Caco-2 (cell line): ENCODE measurements at regions not wholly inside any gene's neighbourhood (a gene's known extent, or its start where the extent isn't known, plus 50 kb on each side); places are given as distances from the start of the nearest gene placed in this dataset.

ENCODE experiments used
- BruUV-seq: library from RNA; stranded (reverse); fragments of 400-500 nt; replicated peaks from 2 replicates; lab custom pipeline; 2021; lab: Mats Ljungman, UMichigan
- CTCF ChIA-PET: fragments of 300-600 bp; sonication (Branson Sonifier 250); formaldehyde crosslinking; loops from one replicate; lab custom pipeline; 2022; ENCODE audit warnings: antibody characterized with exemption; lab: Charles Lee
- POLR2A ChIA-PET: fragments of 300-600 bp; sonication (Branson Sonifier 250); formaldehyde crosslinking; loops from one replicate; lab custom pipeline; 2022; ENCODE audit warnings: antibody characterized with exemption; lab: Charles Lee
- DNase-seq, 2 experiments: peaks; one replicate each; pipeline versions ENCODE4 v3.0.0 to v3.0.0-alpha.2; 2020 to 2022
- H3K27me3 ChIP-seq: replicated peaks from 2 replicates; pipeline ENCODE4 v1.6.0; 2011; ENCODE audit warnings: low read length; ENCODE audit not compliant: control insufficient read depth, insufficient read depth
- H3K36me3 ChIP-seq: 2 replicates; pipeline ENCODE4 v1.5.1; 2011; ENCODE audit warnings: low read length; ENCODE audit not compliant: control insufficient read depth, insufficient read depth
- H3K4me1 ChIP-seq: fragments of 250-450 bp; sonication (Bioruptor Pico); 2 replicates; pipeline ENCODE4 v1.5.1; 2020; ENCODE audit warnings: mild to moderate bottlenecking
- H3K4me3 ChIP-seq: 2 replicates; pipeline ENCODE4 v1.5.1; 2011; ENCODE audit warnings: low read depth, mild to moderate bottlenecking, control low read depth, low read length
- H3K9me3 ChIP-seq: fragments of 250-450 bp; sonication (Bioruptor Pico); 2 replicates; pipeline ENCODE4 v1.5.1; 2020; ENCODE audit warnings: mild to moderate bottlenecking, moderate library complexity
- H3K27ac Mint-ChIP-seq: one replicate; pipeline ENCODE4 v1.8.0; 2022; ENCODE audit warnings: mixed read lengths; ENCODE audit not compliant: unreplicated experiment
- H3K27me3 Mint-ChIP-seq: one replicate; pipeline ENCODE4 v1.8.0; 2022; ENCODE audit warnings: mixed read lengths; ENCODE audit not compliant: insufficient read depth, unreplicated experiment
- H3K36me3 Mint-ChIP-seq: one replicate; pipeline ENCODE4 v1.8.0; 2022; ENCODE audit warnings: mild to moderate bottlenecking, mixed read lengths; ENCODE audit not compliant: insufficient read depth, unreplicated experiment
- H3K4me1 Mint-ChIP-seq: one replicate; pipeline ENCODE4 v1.8.0; 2022; ENCODE audit warnings: low read depth, mixed read lengths; ENCODE audit not compliant: unreplicated experiment
- H3K4me3 Mint-ChIP-seq: one replicate; pipeline ENCODE4 v1.8.0; 2022; ENCODE audit warnings: mild to moderate bottlenecking, moderate library complexity, mixed read lengths; ENCODE audit not compliant: unreplicated experiment
- H3K9me3 Mint-ChIP-seq: one replicate; pipeline ENCODE4 v1.8.0; 2022; ENCODE audit warnings: mixed read lengths; ENCODE audit not compliant: unreplicated experiment
- intact Hi-C: fragments of 100-400 bp; cut with micrococcal nuclease; formaldehyde crosslinking; loops from one replicate; pipeline ENCODE4 v1.10.0; 2022; ENCODE audit not compliant: unreplicated experiment
- TF ChIP-seq, protein P1 (sequence below), 2 experiments: fragments of 200-600 bp in 1 of 2; IDR thresholded peaks; 1 replicate in 1 of 2; 2 replicates in 1 of 2; pipeline versions ENCODE4 v1.5.1 to v1.8.0; 2011 to 2022; ENCODE audit warnings: antibody characterized with exemption in 1 of 2, control low read depth in 1 of 2, inconsistent platforms in 1 of 2, low read depth in 1 of 2, low read length in 1 of 2, mild to moderate bottlenecking in 1 of 2, moderate library complexity in 1 of 2; ENCODE audit not compliant: insufficient read depth in 1 of 2, severe bottlenecking in 1 of 2, unreplicated experiment in 1 of 2

DNA sequence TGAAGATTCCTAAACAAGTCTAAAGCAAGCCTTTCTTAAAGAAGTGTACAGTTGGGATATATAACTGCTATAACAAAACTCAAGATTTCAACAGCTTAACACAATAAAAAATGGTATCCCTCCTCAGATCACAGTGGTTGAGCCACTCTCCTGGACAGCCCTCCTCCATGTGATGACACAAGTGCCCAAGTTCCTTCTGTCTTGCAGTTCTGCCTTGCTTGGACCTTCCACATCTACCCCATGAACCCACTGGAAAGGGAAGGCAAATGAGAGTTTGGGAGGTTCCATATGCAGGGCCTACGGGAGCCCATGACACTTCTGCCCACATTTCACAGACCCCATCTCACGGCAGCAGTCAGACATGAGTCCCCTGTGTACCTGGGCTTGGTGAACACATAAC is 659.2 kb downstream of the UQCRFS1 start:
- no peaks in the 10 kb centered on the region for H3K9me3 ChIP-seq
- no peaks in the 10 kb centered on the region for H3K27me3 Mint-ChIP-seq
- H3K4me3 Mint-ChIP-seq, result no peak overlapping the region
- CTCF ChIA-PET, result no interaction called here
- POLR2A ChIA-PET, result no interaction called here
- BruUV-seq, result no TSS peak
- no peak for DNase-seq
- H3K4me3 ChIP-seq, result no peak overlapping the region
- H3K4me1 ChIP-seq, result no peaks in the 10 kb centered on the region
- no peaks in the 10 kb centered on the region for H3K4me1 Mint-ChIP-seq
- H3K9me3 Mint-ChIP-seq, result peaks cover 15% of the 10 kb centered on the region
- TF ChIP-seq, protein P1, sequence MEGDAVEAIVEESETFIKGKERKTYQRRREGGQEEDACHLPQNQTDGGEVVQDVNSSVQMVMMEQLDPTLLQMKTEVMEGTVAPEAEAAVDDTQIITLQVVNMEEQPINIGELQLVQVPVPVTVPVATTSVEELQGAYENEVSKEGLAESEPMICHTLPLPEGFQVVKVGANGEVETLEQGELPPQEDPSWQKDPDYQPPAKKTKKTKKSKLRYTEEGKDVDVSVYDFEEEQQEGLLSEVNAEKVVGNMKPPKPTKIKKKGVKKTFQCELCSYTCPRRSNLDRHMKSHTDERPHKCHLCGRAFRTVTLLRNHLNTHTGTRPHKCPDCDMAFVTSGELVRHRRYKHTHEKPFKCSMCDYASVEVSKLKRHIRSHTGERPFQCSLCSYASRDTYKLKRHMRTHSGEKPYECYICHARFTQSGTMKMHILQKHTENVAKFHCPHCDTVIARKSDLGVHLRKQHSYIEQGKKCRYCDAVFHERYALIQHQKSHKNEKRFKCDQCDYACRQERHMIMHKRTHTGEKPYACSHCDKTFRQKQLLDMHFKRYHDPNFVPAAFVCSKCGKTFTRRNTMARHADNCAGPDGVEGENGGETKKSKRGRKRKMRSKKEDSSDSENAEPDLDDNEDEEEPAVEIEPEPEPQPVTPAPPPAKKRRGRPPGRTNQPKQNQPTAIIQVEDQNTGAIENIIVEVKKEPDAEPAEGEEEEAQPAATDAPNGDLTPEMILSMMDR (IDR thresholded peaks at IDR 0.05; ENCODE audit: insufficient read depth in 1 of 2, low read depth in 1 of 2, low read length in 1 of 2, severe bottlenecking in 1 of 2, unreplicated experiment in 1 of 2), result no peak
- intact Hi-C loops, result no loop called here
- no peaks in the 10 kb centered on the region for H3K36me3 Mint-ChIP-seq
- H3K27ac Mint-ChIP-seq, result no peak overlapping the region
- H3K36me3 ChIP-seq, result no peaks in the 10 kb centered on the region
- no peaks in the 10 kb centered on the region for H3K27me3 ChIP-seq

DNA sequence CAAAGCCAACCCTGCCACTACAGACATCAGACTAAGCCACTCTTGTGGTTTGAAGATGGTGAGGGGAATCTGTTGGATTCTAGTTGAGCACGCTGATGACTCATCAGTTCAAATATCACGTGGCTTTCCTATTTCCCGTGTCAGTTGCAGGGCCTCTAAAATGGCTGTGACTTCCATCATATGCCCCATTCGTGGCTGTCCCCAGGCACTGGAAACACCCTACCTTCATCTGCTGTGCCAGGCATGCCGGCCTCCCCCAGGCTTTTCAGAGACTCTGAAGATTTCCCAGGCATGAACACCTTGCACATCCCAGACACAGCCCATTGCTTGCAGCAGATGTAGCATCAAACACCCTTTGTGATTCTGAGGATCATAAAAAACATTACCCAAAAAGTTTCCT is 659.9 kb downstream of the UQCRFS1 start:
- no peaks in the 10 kb centered on the region for H3K27me3 Mint-ChIP-seq
- no peaks in the 10 kb centered on the region for H3K4me1 Mint-ChIP-seq
- CTCF ChIA-PET, result no interaction called here
- TF ChIP-seq, protein P1 (IDR thresholded peaks at IDR 0.05; ENCODE audit: insufficient read depth in 1 of 2, low read depth in 1 of 2, low read length in 1 of 2, severe bottlenecking in 1 of 2, unreplicated experiment in 1 of 2), result no peak
- no peak overlapping the region for H3K4me3 Mint-ChIP-seq
- H3K36me3 Mint-ChIP-seq, result no peaks in the 10 kb centered on the region
- Histone ChIP-seq H3K4me1 (no peaks in the 10 kb centered on the region), H3K36me3 (no peaks in the 10 kb centered on the region), H3K27me3 (no peaks in the 10 kb centered on the region), H3K4me3 (no peak overlapping the region), H3K9me3 (no peaks in the 10 kb centered on the region)
- peaks cover 15% of the 10 kb centered on the region for H3K9me3 Mint-ChIP-seq
- POLR2A ChIA-PET, result no interaction called here
- DNase-seq, result no peak
- intact Hi-C loops, result no loop called here
- no TSS peak for BruUV-seq
- no peak overlapping the region for H3K27ac Mint-ChIP-seq

DNA sequence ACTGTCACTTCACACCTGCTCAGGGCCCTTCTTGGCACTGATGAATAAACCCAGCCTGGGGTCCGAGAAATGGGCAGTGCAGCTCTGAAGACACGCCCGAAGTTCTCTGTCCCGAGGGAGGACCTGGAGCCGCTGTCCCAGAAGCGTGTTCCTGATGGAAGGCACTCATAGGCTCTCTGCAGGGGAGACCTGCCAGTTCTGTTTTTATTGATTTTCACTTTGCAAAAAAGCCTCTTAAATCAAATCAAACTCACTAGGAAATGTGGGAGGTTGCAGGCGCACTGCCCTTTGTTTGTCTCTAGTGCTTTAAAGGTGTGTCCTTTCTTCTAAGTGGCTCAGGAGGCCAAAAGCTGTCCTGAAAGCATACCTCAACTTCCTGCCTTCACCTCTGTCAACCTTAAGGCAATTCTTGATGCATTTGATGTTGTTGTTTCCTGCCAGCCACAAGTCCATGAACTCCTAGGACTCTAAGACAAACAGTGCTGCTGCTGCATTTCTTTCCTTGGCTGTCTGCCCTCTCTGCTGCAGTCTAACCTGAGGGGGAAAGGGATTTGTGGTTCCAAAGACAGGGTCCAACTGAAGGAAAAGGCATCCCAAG is 663.2 kb downstream of the UQCRFS1 start:
- no peak for DNase-seq
- no peaks in the 10 kb centered on the region for H3K4me1 Mint-ChIP-seq
- peaks cover 21% of the 10 kb centered on the region for H3K9me3 Mint-ChIP-seq
- BruUV-seq, result no TSS peak
- intact Hi-C loops, result no loop called here
- TF ChIP-seq, protein P1 (IDR thresholded peaks at IDR 0.05; ENCODE audit: insufficient read depth in 1 of 2, low read depth in 1 of 2, low read length in 1 of 2, severe bottlenecking in 1 of 2, unreplicated experiment in 1 of 2), result no peak
- no peak overlapping the region for H3K4me3 Mint-ChIP-seq
- POLR2A ChIA-PET, result no interaction called here
- Histone ChIP-seq H3K9me3 (no peaks in the 10 kb centered on the region), H3K4me3 (no peak overlapping the region), H3K27me3 (no peaks in the 10 kb centered on the region), H3K4me1 (no peaks in the 10 kb centered on the region), H3K36me3 (no peaks in the 10 kb centered on the region)
- no peaks in the 10 kb centered on the region for H3K36me3 Mint-ChIP-seq
- CTCF ChIA-PET, result no interaction called here
- H3K27me3 Mint-ChIP-seq, result no peaks in the 10 kb centered on the region
- H3K27ac Mint-ChIP-seq, result no peak overlapping the region
